ENCODE measurements at regions not wholly inside any gene's neighbourhood (a gene's known extent, or its start where the extent isn't known, plus 50 kb on each side); places are given as distances from the start of the nearest gene placed in this dataset.

GRCh38 chr2:147641651-147642050 is 203.2 kb upstream of the ACVR2A start:
- intact Hi-C loops (cut with micrococcal nuclease) = no loop called here

GRCh38 chr2:147639891-147640290 is 204.9 kb upstream of the ACVR2A start:
- POLR2A ChIA-PET = no interaction called here
- H3K4me3 Mint-ChIP-seq = no peak overlapping the region
- intact Hi-C loops (cut with micrococcal nuclease) = no loop called here

More at GRCh38 chr2:147641651-147642050, 203.2 kb upstream of the ACVR2A start:
- Mint-ChIP-seq H3K9me3 (no peaks in the 10 kb centered on the region), H3K36me3 (no peaks in the 10 kb centered on the region), H3K27ac (no peak overlapping the region), H3K4me3 (no peak overlapping the region), H3K4me1 (ENCODE audit: low read depth) (peaks cover 12% of the 10 kb centered on the region), H3K27me3 (no peaks in the 10 kb centered on the region)
- no peak for DNase-seq
- POLR2A ChIA-PET = no interaction called here
- CTCF ChIA-PET = no interaction called here

GRCh38 chr2:147639386-147639785 is 205.4 kb upstream of the ACVR2A start:
- Mint-ChIP-seq H3K4me1 (ENCODE audit: low read depth) (peaks cover 16% of the 10 kb centered on the region), H3K36me3 (no peaks in the 10 kb centered on the region), H3K27me3 (no peaks in the 10 kb centered on the region), H3K4me3 (no peak overlapping the region), H3K27ac (no peak overlapping the region), H3K9me3 (no peaks in the 10 kb centered on the region)
- intact Hi-C loops (cut with micrococcal nuclease) = no loop called here
- ChIA-PET CTCF (interaction anchor here (0.9 kb wide), 1 partner anchor 19 kb away, joined by 3 read pairs; no protein-coding TSS in a partner anchor), POLR2A (no interaction called here)
- no peak for DNase-seq

More at GRCh38 chr2:147639891-147640290, 204.9 kb upstream of the ACVR2A start:
- no peaks in the 10 kb centered on the region for H3K27me3 Mint-ChIP-seq
- peak; percentile 26 for DNase-seq
- H3K36me3 Mint-ChIP-seq = no peaks in the 10 kb centered on the region
- H3K4me1 Mint-ChIP-seq (ENCODE audit: low read depth) = peaks cover 16% of the 10 kb centered on the region
- H3K27ac Mint-ChIP-seq = no peak overlapping the region
- no peaks in the 10 kb centered on the region for H3K9me3 Mint-ChIP-seq
- CTCF ChIA-PET = interaction anchor here (0.9 kb wide), 1 partner anchor 19 kb away, joined by 3 read pairs; no protein-coding TSS in a partner anchor

- CTCF ChIA-PET = no interaction called here
- POLR2A ChIA-PET = no interaction called here
- intact Hi-C loops (cut with micrococcal nuclease) = no loop called here
- H3K27ac Mint-ChIP-seq = no peak overlapping the region
- H3K4me3 Mint-ChIP-seq = no peak overlapping the region
- H3K36me3 Mint-ChIP-seq = no peaks in the 10 kb centered on the region
- no peaks in the 10 kb centered on the region for H3K9me3 Mint-ChIP-seq
- no peaks in the 10 kb centered on the region for H3K27me3 Mint-ChIP-seq
- no peak for DNase-seq
- peaks cover 20% of the 10 kb centered on the region for H3K4me1 Mint-ChIP-seq (ENCODE audit: low read depth)
These were observed 207.9 kb upstream of the ACVR2A start for GRCh38 chr2:147636886-147637285.

GRCh38 chr2:147636238-147636882 is 208.5 kb upstream of the ACVR2A start:
- Mint-ChIP-seq H3K4me3 (no peak overlapping the region), H3K4me1 (ENCODE audit: low read depth) (peaks cover 26% of the 10 kb centered on the region), H3K27ac (no peak overlapping the region), H3K9me3 (no peaks in the 10 kb centered on the region), H3K27me3 (no peaks in the 10 kb centered on the region), H3K36me3 (no peaks in the 10 kb centered on the region)
- intact Hi-C loops (cut with micrococcal nuclease) = no loop called here
- no peak for DNase-seq
- POLR2A ChIA-PET = no interaction called here
- CTCF ChIA-PET = no interaction called here

GRCh38 chr2:147634826-147635225 is 210.0 kb upstream of the ACVR2A start:
- no peak overlapping the region for H3K4me3 Mint-ChIP-seq
- intact Hi-C loops (cut with micrococcal nuclease) = loop anchor here (1.0 to 5.0 kb wide), 2 partner anchors 28 to 143 kb away; no protein-coding TSS in a partner anchor
- DNase-seq = no peak
- CTCF ChIA-PET = interaction anchor here (1.8 kb wide), 1 partner anchor 209 kb away, joined by 4 read pairs; no protein-coding TSS in a partner anchor
- POLR2A ChIA-PET = no interaction called here
- H3K27ac Mint-ChIP-seq = no peak overlapping the region
- peaks cover 36% of the 10 kb centered on the region for H3K4me1 Mint-ChIP-seq (ENCODE audit: low read depth)
- no peaks in the 10 kb centered on the region for H3K27me3 Mint-ChIP-seq
- no peaks in the 10 kb centered on the region for H3K9me3 Mint-ChIP-seq
- no peaks in the 10 kb centered on the region for H3K36me3 Mint-ChIP-seq

- no peak overlapping the region for H3K4me3 Mint-ChIP-seq
- intact Hi-C loops (cut with micrococcal nuclease) = loop anchor here (5.0 kb wide), 1 partner anchor 140 kb away; no protein-coding TSS in a partner anchor
- no peaks in the 10 kb centered on the region for H3K36me3 Mint-ChIP-seq
- no peak for DNase-seq
- ChIA-PET CTCF (no interaction called here), POLR2A (no interaction called here)
- H3K27me3 Mint-ChIP-seq = no peaks in the 10 kb centered on the region
- H3K9me3 Mint-ChIP-seq = no peaks in the 10 kb centered on the region
- peaks cover 46% of the 10 kb centered on the region for H3K4me1 Mint-ChIP-seq (ENCODE audit: low read depth)
- H3K27ac Mint-ChIP-seq = no peak overlapping the region
These were observed 212.6 kb upstream of the ACVR2A start for GRCh38 chr2:147632198-147632597.

- no peaks in the 10 kb centered on the region for H3K27me3 Mint-ChIP-seq
- CTCF ChIA-PET = no interaction called here
- no peaks in the 10 kb centered on the region for H3K9me3 Mint-ChIP-seq
- H3K27ac Mint-ChIP-seq = peak overlapping the region; percentile 69
- DNase-seq = no peak
- POLR2A ChIA-PET = no interaction called here
- peaks cover 46% of the 10 kb centered on the region for H3K4me1 Mint-ChIP-seq (ENCODE audit: low read depth)
- no peak overlapping the region for H3K4me3 Mint-ChIP-seq
- no peaks in the 10 kb centered on the region for H3K36me3 Mint-ChIP-seq
- intact Hi-C loops (cut with micrococcal nuclease) = loop anchor here (1.0 to 5.0 kb wide), 4 partner anchors 8 to 332 kb away; partner anchors contain the start of gene ACVR2A
These were observed 213.5 kb upstream of the ACVR2A start for GRCh38 chr2:147631294-147631693.

- Mint-ChIP-seq H3K4me1 (ENCODE audit: low read depth) (peaks cover 47% of the 10 kb centered on the region), H3K4me3 (no peak overlapping the region), H3K27me3 (no peaks in the 10 kb centered on the region), H3K27ac (peak overlapping the region; percentile 69), H3K9me3 (no peaks in the 10 kb centered on the region), H3K36me3 (no peaks in the 10 kb centered on the region)
- POLR2A ChIA-PET = no interaction called here
- intact Hi-C loops (cut with micrococcal nuclease) = loop anchor here (2.0 to 5.0 kb wide), 3 partner anchors 138 to 332 kb away; partner anchors contain the start of gene ACVR2A
- peak; percentile 26 for DNase-seq
- CTCF ChIA-PET = no interaction called here
These were observed 214.2 kb upstream of the ACVR2A start for GRCh38 chr2:147630585-147630984.

GRCh38 chr2:147628971-147629421 is 215.8 kb upstream of the ACVR2A start:
- no peaks in the 10 kb centered on the region for H3K9me3 Mint-ChIP-seq
- H3K4me3 Mint-ChIP-seq = no peak overlapping the region
- H3K27me3 Mint-ChIP-seq = no peaks in the 10 kb centered on the region
- no peaks in the 10 kb centered on the region for H3K36me3 Mint-ChIP-seq
- ChIA-PET CTCF (no interaction called here), POLR2A (no interaction called here)
- peak overlapping the region; percentile 2 for H3K27ac Mint-ChIP-seq
- intact Hi-C loops (cut with micrococcal nuclease) = loop anchor here (10.0 kb wide), 1 partner anchor 896 kb away; no protein-coding TSS in a partner anchor
- peaks cover 49% of the 10 kb centered on the region for H3K4me1 Mint-ChIP-seq (ENCODE audit: low read depth)
- no peak for DNase-seq

- intact Hi-C loops (cut with micrococcal nuclease) = loop anchor here (1.0 to 10.0 kb wide), 3 partner anchors 8 to 901 kb away; no protein-coding TSS in a partner anchor
- Mint-ChIP-seq H3K27ac (peak overlapping the region; percentile 86), H3K36me3 (no peaks in the 10 kb centered on the region), H3K4me3 (peak overlapping the region; percentile 12), H3K9me3 (no peaks in the 10 kb centered on the region), H3K4me1 (ENCODE audit: low read depth) (peaks cover 27% of the 10 kb centered on the region), H3K27me3 (no peaks in the 10 kb centered on the region)
- peak; percentile 15 for DNase-seq
- ChIA-PET CTCF (no interaction called here), POLR2A (no interaction called here)
These were observed 221.5 kb upstream of the ACVR2A start for GRCh38 chr2:147623328-147623727.

GRCh38 chr2:147621656-147622197 is 223.1 kb upstream of the ACVR2A start:
- Mint-ChIP-seq H3K27me3 (no peaks in the 10 kb centered on the region), H3K36me3 (no peaks in the 10 kb centered on the region), H3K9me3 (no peaks in the 10 kb centered on the region), H3K4me1 (ENCODE audit: low read depth) (peaks cover 21% of the 10 kb centered on the region), H3K4me3 (no peak overlapping the region), H3K27ac (no peak overlapping the region)
- POLR2A ChIA-PET = no interaction called here
- no peak for DNase-seq
- CTCF ChIA-PET = no interaction called here
- intact Hi-C loops (cut with micrococcal nuclease) = loop anchor here (10.0 kb wide), 1 partner anchor 903 kb away; no protein-coding TSS in a partner anchor
